HG03571 (cell line): ENCODE measurements at regions not wholly inside any gene's neighbourhood (a gene's known extent, or its start where the extent isn't known, plus 50 kb on each side); places are given as distances from the start of the nearest gene placed in this dataset.
"Not testable (repeated sequence)": the region's sequence is repeated elsewhere in the genome, so short reads cannot be mapped to it uniquely, and the experiment has no call there.

ENCODE experiments used
- ATAC-seq: cut with Tn5 transposase; IDR thresholded peaks from one replicate; pipeline ENCODE4 v1.9.1; 2021; ENCODE audit not compliant: unreplicated experiment

DNA sequence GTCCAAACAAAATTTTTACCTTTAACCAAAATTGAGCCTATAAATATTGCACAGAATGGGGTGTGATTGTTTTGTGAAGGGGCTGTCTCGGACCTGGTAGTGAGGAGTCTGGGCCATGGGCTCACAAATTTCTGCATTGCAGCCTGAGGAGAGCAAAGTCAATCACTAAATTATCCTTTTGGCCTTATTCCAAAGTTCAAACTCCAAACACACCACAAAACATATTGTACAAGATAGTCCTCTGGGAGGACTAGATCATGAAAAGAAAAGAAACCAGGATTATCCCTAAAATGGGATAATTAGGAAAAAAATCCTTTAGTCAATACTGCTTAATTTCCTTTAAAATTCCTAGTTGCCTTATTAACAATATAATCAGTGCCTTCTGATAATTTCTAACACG lies 115.5 kb downstream of the BUB3 start:
- no peak for ATAC-seq

DNA sequence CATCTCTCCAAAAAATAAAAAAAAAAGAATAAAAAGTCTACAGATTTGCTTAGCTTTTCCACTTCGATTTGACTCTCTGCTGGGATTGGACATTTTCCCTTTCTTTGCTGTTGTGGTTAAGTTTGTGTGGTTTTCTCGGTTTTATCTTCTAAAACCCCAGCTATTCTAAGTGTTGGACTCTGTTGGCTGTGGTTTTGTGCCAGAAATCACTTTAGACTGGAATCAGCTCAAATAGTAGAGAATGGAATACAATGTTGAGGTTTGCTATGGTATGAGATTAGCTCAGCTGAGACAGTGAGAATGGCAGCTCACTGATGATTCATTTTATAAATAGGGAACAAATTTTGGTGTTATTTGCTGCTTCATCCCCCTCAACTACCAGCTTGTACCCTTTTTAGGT lies 116.0 kb downstream of the BUB3 start:
- no peak for ATAC-seq

DNA sequence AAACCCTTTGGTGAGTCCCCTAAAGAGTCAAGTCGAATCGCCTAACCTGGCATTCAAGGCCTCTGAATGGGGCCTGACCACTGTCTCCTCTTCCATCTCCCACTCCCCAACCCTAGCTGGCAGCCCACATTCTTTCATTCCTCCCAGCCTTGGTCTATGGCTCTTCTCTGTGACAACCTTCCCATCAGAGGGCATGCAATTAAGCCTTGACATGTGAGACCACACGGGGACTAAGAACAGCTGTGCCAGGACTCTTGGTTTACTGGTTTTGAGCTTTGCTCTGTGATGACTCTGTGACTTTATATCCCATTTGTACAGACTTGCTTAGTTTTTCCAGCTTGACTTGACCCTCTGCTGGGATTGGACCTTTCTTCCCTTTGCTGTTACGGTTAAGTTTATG lies 116.6 kb downstream of the BUB3 start:
- no peak for ATAC-seq

DNA sequence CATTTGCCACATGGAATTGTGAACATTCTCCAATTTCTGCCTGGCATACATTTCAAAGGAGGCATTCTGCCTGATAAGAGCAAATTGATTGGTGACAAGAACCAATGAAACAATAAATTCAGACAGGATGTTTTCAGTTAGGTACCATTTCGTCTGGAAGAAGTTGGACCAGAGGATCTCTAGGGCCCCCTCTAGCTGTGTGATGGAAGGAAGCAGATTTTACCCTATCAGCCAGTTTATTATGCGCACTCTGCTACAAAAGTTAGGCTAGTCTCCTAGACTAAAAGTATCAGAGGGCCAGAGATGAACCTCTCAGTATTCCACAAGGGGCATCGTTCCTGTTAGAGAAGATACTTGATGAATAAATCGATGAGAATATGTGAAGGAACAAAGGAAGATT lies 118.0 kb downstream of the BUB3 start:
- ATAC-seq, result no peak

DNA sequence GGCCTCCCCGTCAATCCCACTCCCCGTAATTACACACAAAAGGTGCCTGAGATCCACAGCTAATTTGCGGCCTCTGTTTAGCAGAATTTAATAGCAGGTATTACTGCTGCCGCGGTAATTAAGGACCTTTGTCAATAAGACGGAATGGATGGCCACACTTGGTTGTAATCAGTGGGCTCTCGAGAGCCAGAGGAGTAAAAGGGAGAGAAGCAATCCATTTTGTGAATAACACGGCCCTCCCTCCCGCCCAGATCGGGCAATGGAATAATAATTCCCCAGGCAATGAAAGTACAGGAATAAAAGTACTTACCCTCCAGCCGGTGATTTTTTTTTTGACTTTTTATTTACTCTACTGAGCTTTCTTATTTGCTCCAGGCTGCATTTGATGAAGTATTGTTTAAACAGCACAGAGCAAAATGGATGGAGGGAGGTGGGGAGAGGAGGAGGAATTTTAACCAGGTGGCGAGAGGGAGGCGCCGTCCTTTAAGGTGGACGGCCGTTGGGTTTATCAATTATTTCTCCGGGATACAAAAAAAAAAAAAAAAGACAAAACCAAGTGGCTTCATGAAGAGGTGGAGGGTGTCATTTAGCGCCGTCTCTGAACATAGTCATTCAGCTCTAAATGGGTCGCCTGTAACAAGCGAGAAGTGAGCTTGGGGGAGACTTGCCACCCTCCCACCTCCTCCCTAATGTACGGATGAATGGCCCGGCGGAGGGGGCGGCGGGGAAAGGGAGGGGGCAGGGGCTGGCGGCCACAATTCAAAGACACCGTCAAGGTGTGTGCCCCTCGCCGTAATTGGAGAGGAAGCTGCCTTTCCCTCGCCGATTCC lies 120.3 kb downstream of the BUB3 start:
- no peak for ATAC-seq

DNA sequence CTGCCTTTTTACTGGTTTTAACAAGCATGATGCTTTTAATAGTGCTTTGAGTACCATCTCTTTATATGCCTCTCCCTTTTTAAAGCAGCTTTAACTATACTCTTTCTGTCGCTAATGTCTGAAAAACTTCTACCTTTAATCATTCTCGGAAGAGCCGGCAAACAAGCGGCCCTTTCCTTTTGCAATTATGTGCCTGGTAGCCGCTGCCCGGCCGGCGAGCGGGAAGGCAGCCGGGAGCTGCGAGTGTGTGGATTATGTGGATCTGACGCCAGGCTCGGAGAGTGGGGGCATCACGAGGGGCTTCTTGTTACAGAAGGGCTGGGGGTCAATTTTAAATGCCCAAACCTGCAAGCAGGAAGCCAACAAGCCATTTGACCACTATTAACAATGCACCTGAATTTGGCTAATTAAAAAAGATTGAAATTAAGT lies 120.9 kb downstream of the BUB3 start:
- no peak for ATAC-seq

DNA sequence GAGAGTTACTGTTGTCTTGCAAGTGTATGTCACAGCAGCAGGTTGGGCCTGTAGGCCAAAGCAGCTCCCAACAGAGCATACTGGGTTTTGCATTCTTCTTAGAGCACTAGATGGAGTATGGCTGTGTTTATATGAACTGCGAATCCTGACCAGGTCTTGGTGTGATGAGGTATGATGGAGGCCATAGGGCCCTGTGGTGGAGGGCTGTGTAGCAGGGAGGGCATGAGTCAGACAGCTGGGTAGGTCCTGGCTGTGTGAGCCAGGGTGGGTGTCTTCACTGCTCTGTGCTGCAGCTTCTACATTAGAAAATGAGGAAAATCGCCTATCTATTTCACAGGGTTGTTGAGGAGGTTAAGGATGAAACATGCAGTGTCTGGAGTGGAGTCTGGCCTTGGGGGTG lies 124.2 kb downstream of the BUB3 start:
- ATAC-seq, result no peak

DNA sequence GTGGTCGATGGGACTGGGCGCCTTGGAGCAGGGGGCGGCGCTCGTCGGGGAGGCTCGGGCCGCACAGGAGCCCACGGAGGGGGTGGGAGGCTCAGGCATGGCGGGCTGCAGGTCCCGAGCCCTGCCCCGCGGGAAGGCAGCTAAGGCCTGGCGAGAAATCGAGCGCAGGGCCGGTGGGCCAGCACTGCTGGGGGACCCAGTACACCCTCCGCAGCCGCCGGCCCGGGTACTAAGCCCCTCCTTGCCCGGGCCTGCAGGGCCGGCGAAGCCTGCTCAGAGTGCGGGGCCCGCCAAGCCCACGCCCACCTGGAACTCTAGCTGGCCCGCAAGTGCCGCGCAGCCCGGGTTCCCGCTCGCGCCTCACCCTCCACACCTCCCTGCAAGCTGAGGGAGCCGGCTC lies 129.2 kb downstream of the BUB3 start:
- ATAC-seq, result not testable (repeated sequence)

DNA sequence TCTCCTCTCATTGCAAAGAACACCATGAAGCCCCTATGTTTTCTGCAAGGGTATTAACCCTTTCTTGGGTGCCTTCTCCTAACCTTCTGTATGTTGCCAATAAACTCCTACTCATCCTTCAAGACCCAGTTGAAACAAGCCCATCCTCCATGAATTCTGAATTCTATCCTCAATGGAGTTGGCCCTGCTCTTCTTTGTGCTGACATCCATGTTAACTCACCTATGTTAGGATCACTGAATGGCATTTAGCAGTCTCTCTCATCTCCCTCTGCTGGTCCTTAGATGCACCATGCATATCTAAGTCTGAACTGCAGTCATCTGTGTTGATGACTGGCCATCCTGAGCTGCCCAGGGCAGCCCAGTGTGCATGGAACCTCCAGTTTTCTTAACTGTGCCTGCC lies 129.8 kb downstream of the BUB3 start:
- ATAC-seq, result no peak

DNA sequence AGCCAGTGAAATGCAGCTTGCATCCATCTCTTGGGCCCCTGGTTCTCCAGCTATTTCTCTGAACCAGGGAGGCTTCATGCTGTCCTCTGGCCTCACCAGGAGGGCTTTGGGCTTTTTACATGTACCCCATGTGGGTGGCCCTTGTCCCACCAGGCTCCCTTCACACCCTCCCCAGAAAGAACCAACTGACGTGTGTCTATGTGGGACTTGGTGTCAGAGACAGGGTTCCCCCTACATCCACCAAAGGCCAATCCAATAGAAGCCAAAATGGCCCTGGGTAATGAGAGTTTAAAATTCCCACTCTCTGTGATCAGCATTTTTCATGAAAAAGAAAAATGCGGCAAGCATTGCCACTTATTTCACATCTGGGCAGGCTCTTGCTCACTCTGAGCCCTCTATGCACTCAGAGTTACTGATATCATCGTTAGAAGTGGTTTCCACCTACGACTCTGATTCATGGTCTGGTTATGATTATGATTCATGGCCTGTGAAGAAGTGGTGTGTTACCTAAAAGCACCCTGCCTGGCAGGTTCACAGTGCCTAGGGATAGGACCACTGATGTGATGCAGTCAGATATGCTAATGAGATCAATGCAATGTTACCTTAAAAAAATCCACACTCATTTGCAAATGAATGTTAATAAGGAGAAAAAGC lies 133.5 kb downstream of the BUB3 start:
- no peak for ATAC-seq

DNA sequence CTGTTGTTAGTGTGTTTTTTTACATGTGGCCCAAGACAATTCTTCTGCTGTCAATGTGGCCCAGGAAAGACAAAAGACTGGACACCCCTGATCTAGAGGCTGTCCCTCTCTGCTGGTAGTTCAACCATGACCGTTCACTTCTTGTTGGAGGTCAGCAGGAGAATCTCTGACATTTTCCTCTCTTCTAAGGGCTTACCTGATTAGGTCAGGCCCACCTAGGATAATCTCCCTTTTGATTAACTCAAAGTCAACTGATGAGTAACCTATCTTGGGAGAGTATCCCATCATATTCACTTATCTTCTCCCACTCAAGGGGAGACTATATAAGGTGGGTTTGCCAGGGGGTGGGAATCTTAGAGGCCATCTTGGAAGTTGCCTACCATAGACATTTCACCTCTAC lies 135.2 kb downstream of the BUB3 start:
- no peak for ATAC-seq

DNA sequence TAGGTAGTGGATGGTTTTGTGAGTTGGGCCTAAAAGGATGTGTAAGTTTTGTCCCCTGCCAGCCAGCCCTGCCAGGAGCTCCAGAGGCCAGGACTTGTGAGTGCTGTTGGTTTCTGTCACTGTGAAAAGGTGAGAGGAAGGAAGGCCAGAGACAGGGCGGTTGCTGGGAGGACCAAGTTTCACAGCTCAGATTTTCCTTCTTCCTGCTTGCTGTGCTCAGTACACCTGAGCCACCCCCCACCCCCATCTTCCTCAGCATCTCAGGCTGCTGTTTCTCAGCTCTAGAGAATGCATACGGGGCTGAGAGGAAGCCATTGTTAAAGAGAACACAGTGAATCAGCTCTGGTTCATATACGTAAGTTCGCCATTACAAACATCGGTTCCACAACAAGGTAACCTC lies 139.9 kb downstream of the BUB3 start:
- ATAC-seq, result no peak

DNA sequence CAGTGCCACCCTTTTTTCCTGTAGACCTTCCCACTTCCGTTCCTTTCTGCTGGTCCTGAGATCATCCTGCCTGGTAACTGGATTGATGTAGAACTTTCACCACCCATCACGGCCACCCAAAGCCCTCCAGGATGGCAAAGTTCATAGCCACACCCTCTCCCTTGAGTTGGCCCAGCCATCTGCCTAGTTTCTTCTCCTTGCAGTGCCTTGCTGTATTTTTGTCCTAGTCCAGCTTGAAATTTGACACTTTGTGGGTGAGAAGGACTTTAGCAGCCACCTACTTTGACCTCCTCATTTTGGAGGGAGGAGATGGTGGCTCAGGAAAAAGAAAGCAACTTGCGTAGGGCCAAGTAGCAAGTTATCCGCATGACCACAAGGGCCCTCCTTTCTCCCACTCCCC lies 140.7 kb downstream of the BUB3 start:
- no peak for ATAC-seq

DNA sequence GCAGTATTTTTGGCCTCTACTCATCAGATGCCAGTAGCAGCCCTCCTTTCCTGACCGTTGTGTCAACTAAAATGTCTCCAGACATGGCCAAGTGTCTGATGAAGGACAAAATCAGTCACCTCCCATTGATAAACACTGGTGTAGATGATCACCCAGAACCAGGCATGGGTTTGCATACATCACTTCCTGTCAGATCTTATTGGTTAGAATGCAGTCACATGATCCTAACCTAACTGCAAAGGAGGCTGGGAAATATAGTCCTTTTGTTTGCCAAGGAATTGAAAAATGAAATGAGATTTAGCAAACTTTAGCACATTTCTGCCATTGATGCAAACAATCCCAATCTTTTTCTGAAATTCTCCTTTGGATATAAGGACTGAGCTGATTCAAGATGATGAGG lies 141.4 kb downstream of the BUB3 start:
- ATAC-seq, result no peak

DNA sequence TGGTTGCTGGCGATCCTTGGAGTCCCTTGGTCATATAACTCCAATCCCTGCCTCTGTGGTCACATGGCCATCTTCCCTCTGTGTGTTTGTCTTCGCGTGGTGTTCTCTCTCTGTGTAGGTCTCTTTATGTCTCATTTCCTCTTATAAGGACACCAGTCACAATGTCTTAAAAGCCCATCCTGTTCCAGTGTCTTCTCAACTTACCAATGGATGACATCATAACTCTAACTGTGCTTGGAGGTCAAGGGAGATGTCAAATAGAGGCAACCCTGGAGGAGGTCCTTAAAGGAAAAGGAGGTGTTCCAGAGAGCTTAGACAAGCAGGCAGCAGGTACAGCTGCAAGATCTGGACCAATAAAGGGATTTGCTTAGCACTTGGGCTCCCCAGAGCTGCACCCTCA lies 143.0 kb downstream of the BUB3 start:
- no peak for ATAC-seq

DNA sequence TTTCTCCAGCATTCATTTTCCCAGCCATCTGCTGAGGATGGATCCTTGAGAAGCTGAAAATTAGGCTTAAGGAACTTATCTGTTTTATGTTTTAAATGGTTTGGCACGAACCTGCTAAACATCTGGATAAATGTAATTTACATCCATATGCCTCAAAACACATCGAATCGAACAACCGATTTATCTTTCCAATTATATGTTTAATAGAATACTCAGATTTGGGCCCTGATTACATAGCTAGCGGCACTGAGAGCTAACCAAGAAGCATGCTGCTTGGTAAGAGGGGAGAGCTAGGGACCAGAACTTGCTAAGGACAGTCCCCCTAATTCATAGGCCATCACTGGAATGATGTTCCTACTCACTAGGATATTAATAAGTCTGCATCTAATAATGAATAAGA lies 144.4 kb downstream of the BUB3 start:
- no peak for ATAC-seq

DNA sequence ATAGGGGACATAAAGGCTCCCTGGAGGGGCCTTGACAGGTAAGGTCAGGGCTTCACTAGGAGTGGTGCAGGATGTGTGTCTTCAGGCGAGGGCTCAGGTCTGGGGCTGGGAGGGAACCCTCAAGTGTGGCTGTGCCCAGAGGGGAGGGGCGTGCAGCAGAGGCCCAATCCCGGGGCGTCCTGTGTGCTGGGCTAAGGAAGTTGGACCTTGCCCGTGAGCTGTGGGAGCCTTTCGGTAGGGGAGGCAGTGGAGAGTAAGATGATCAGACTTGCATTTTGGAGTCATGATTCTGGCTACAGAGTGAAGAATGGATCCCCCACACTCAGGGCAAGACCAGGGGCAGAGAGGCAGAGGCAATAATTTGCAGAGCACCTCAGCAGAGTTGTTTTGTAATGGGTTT lies 145.4 kb downstream of the BUB3 start:
- no peak for ATAC-seq

DNA sequence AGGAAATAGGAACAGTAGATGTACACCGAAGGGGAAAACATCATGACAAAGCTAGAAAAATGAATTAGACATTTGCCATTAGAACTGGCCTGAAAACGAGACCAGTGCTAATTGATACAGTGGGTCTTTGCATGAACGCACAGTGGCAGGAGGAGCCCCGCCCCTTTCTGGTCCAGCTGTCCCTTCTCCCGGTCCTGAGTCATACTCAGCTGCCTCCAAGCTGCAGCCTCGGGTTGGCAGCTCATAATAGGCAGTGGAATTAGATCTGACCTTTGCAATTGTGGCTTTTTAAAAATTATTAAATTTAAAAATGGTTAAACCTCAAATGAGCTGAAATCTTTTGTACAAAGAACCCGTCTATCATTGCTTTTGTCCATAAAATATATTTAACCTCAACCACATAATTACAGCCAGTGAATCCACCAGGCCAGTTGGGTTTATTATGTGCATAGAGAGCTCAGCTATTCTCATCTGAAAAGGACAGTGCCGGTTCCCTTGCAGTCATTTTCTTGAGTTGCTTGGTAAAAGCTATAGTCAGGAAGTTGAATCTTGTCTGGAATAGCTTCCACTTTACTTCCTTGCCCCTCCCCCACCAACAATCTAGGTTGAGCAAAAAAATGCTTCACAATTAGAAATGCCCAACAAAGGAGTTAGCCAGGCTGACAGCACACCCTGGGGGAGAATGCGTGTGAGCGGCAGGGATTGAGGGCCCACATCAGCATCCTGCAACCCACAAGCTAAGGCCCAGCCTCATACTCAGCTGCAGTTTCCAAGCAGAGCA lies 147.1 kb downstream of the BUB3 start:
- ATAC-seq, result no peak

DNA sequence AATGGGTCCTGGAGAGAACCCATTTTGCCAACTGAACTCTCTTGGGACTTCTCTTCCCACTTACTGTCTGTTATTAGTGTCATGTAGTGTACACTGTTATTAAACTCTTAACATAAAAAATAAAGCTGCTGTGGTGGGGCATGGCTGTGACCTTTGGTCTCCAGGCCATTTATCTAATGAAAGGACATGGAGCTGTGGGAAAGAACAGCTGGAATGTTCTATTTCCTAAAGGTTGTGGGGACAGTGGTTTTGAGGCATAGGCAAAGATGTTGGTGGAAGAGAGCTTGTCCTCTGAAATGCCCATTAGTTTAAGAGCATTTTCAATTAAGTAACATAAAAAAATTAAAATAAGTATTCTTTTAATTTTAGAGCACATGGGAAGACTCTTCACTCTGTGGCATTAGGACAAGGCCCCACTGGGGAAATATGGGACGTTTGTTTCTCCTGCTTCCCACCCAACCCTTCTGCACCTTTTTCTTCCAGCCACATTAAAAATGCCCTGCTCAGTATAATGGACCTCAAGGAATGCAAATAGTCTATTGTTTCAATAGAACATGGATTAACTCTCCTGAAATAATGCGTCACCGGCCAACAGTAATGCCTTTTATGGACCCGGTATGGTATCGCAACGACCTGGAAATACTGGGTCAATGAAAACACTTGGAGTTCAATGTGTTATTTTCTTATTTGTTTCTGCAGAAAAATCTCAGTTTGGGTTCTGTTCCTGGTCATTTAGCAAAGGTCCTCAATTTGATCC lies 149.6 kb downstream of the BUB3 start:
- ATAC-seq, result no peak

DNA sequence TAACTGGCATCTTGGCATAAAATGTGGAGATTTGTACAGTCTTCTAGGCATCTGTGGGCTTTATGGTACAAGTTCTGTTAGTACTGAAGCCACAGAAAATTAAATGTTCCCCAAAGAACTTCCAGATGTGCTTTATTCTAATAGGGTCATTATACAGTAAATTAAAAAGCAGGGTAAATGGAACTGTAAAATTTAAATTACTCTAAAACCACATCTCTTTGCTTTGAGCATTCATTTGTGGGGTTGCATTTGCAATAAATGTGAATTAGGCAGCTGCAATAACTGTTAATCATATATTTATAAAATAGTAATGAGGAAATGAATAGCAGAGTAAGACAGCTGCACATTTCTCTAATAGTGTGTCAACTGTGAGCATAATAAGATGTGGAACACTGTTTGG lies 151.5 kb downstream of the BUB3 start:
- no peak for ATAC-seq

DNA sequence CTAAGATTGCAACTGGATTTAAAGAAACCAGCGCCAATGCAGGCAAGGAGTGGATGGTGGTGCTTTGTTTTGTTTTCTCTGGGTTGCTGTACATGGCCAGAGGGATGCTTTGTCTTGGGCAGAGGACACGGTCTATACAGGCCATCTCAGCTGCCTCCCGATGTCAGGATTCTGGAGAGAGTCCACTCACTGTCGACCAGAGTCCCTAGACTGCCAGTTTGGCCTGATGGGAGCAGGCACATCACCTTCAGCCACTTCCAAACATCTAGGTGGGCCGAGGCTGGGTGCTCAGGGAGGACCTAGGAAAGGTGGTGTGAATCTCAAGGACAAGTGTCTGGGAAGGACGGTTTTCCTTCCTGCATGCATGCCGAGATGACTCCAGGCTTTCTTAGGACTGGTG lies 152.1 kb downstream of the BUB3 start:
- no peak for ATAC-seq
